Left lung (tissue), 4 donors: ENCODE measurements at regions not wholly inside any gene's neighbourhood (a gene's known extent, or its start where the extent isn't known, plus 50 kb on each side); places are given as distances from the start of the nearest gene placed in this dataset.
A peak's percentile ranks its signal among the peaks of the same experiment; 100 is the strongest.
"Not testable (repeated sequence)": the region's sequence is repeated elsewhere in the genome, so short reads cannot be mapped to it uniquely, and the experiment has no call there.

Experiments
- ATAC-seq: fragments of 200-7000 bp; cut with Tn5 transposase; one replicate; pipeline ENCODE4 v1.9.1; 2020; ENCODE audit warnings: moderate library complexity
- DNase-seq, 4 donors: peaks; one replicate each; pipeline ENCODE4 v3.0.0-alpha.2; 2013 to 2020
- H3K27ac ChIP-seq, 2 donors: fragments of 200-600 bp; sonication (generic) in 1 of 2; one replicate each; pipeline versions ENCODE4 v1.5.0 to v1.8.0; 2020 to 2021
- H3K27me3 ChIP-seq, 2 donors: fragments of 200-600 bp; sonication (generic) in 1 of 2; one replicate each; pipeline versions ENCODE4 v1.5.0 to v1.8.0; 2020 to 2021
- H3K36me3 ChIP-seq, 2 donors: fragments of 200-600 bp; sonication (generic) in 1 of 2; one replicate each; pipeline versions ENCODE4 v1.5.0 to v1.8.0; 2020 to 2021
- H3K4me1 ChIP-seq, 2 donors: fragments of 200-600 bp; one replicate each; pipeline ENCODE4 v1.8.0; 2021
- H3K4me3 ChIP-seq, 2 donors: fragments of 200-600 bp; sonication (generic) in 1 of 2; one replicate each; pipeline versions ENCODE4 v1.5.0 to v1.8.0; 2020 to 2021; ENCODE audit warnings: mild to moderate bottlenecking in 1 of 2
- H3K9me3 ChIP-seq, 2 donors: fragments of 200-600 bp; sonication (generic) in 1 of 2; one replicate each; pipeline versions ENCODE4 v1.5.0 to v1.8.0; 2020 to 2021
- CTCF ChIP-seq, 2 donors: fragments of 200-600 bp; sonication (generic) in 1 of 2; IDR thresholded peaks; one replicate each; pipeline versions ENCODE4 v1.5.0 to v1.8.0; 2021; ENCODE audit warnings: antibody characterized with exemption in 2 of 2
- intact Hi-C, 2 donors: fragments of 100-400 bp; cut with DNase I; formaldehyde crosslinking; loops; one replicate each; pipeline versions ENCODE4 v1.11.2 to v1.14.2; 2022
- donor health status: DM: no; HTN: yes; CAD: no.
- donor health status: DM: no; HTN: no; CAD: no.

GRCh38 chr12:97051341-97051740 is 144.3 kb downstream of the NEDD1 start:
- no peaks in the 10 kb centered on the region for H3K4me1 ChIP-seq
- no peaks in the 10 kb centered on the region for H3K27me3 ChIP-seq
- TF ChIP-seq CTCF (IDR thresholded peaks at IDR 0.05): no peak
- DNase-seq (no peak), ATAC-seq (no peak)
- H3K9me3 ChIP-seq: no peaks in the 10 kb centered on the region
- no peak overlapping the region for H3K27ac ChIP-seq
- no peaks in the 10 kb centered on the region for H3K36me3 ChIP-seq
- H3K4me3 ChIP-seq: no peak overlapping the region
- intact Hi-C loops: no loop called here

- intact Hi-C loops: no loop called here
- no peak for ATAC-seq
- Histone ChIP-seq H3K27ac (no peak overlapping the region), H3K36me3 (no peaks in the 10 kb centered on the region), H3K4me1 (no peaks in the 10 kb centered on the region), H3K9me3 (peaks cover 0 to 4% of the 10 kb centered on the region in 2 donors), H3K27me3 (no peaks in the 10 kb centered on the region), H3K4me3 (no peak overlapping the region)
- DNase-seq: no peak
- TF ChIP-seq CTCF (IDR thresholded peaks at IDR 0.05): no peak
Observed at GRCh38 chr12:97061171-97061570, 154.1 kb downstream of the NEDD1 start.

- DNase-seq: no peak
- no peak overlapping the region for H3K4me3 ChIP-seq
- no peak overlapping the region for H3K27ac ChIP-seq
- no peaks in the 10 kb centered on the region for H3K27me3 ChIP-seq
- TF ChIP-seq CTCF (IDR thresholded peaks at IDR 0.05): no peak
- no peaks in the 10 kb centered on the region for H3K4me1 ChIP-seq
- no peaks in the 10 kb centered on the region for H3K9me3 ChIP-seq
- peak; percentile 38 for ATAC-seq
- no peaks in the 10 kb centered on the region for H3K36me3 ChIP-seq
- intact Hi-C loops: no loop called here
Observed at GRCh38 chr12:97063292-97063935, 156.4 kb downstream of the NEDD1 start.

GRCh38 chr12:97075161-97075933 is 168.3 kb downstream of the NEDD1 start:
- no peaks in the 10 kb centered on the region for H3K27me3 ChIP-seq
- no peaks in the 10 kb centered on the region for H3K36me3 ChIP-seq
- TF ChIP-seq CTCF (IDR thresholded peaks at IDR 0.05): no peak
- H3K9me3 ChIP-seq: no peaks in the 10 kb centered on the region
- peak in 1 of 4 donors; percentile 7 for DNase-seq
- no peaks in the 10 kb centered on the region for H3K4me1 ChIP-seq
- H3K27ac ChIP-seq: no peak overlapping the region
- peak; percentile 63 for ATAC-seq
- intact Hi-C loops: no loop called here
- no peak overlapping the region for H3K4me3 ChIP-seq

- peak in 1 of 4 donors; percentile 6 for DNase-seq
- Histone ChIP-seq H3K27ac (no peak overlapping the region), H3K36me3 (no peaks in the 10 kb centered on the region), H3K27me3 (no peaks in the 10 kb centered on the region), H3K4me3 (no peak overlapping the region), H3K4me1 (no peaks in the 10 kb centered on the region), H3K9me3 (no peaks in the 10 kb centered on the region)
- no peak for TF ChIP-seq CTCF (IDR thresholded peaks at IDR 0.05)
- intact Hi-C loops: no loop called here
- peak; percentile 55 for ATAC-seq
Observed at GRCh38 chr12:97075934-97076630, 169.0 kb downstream of the NEDD1 start.

- H3K27me3 ChIP-seq, H3K36me3 ChIP-seq, H3K4me3 ChIP-seq, H3K27ac ChIP-seq, intact Hi-C loops, H3K9me3 ChIP-seq, H3K4me1 ChIP-seq: not testable (repeated sequence)
- DNase-seq (peak in 2 of 4 donors; percentile 1 to 29), ATAC-seq (peak; percentile 83)
Observed at GRCh38 chr12:97076912-97077311, 169.9 kb downstream of the NEDD1 start.
